Kidney epithelial cell (primary cell): ENCODE measurements at regions not wholly inside any gene's neighbourhood (a gene's known extent, or its start where the extent isn't known, plus 50 kb on each side); places are given as distances from the start of the nearest gene placed in this dataset.

Experiments
- DNase-seq: peaks from one replicate; pipeline ENCODE4 v3.0.0-alpha.2; 2010; ENCODE audit warnings: low read depth
- H3K27me3 ChIP-seq: 2 replicates; pipeline ENCODE4 v1.6.0; 2011; ENCODE audit warnings: low read length; ENCODE audit not compliant: control insufficient read depth, insufficient read depth
- H3K36me3 ChIP-seq: 2 replicates; pipeline ENCODE4 v1.5.1; 2011; ENCODE audit warnings: low read length; ENCODE audit not compliant: control insufficient read depth, insufficient read depth
- H3K4me3 ChIP-seq: 2 replicates; pipeline ENCODE4 v1.5.1; 2011; ENCODE audit warnings: low read depth, mild to moderate bottlenecking, control low read depth, low read length
- CTCF ChIP-seq: IDR thresholded peaks from 2 replicates; pipeline ENCODE4 v1.5.1; 2011; ENCODE audit warnings: mild to moderate bottlenecking, moderate library complexity, low read length, control low read depth, inconsistent platforms; ENCODE audit not compliant: insufficient read depth, poor library complexity, severe bottlenecking

- H3K4me3 ChIP-seq: no peak overlapping the region
- H3K27me3 ChIP-seq: no peaks in the 10 kb centered on the region
- no peak for TF ChIP-seq CTCF
- no peak for DNase-seq
- H3K36me3 ChIP-seq: no peaks in the 10 kb centered on the region
Observed at GRCh38 chr18:56522816-56523215, 115.6 kb downstream of the TXNL1 start.

GRCh38 chr18:56521263-56521662 is 117.1 kb downstream of the TXNL1 start:
- Histone ChIP-seq H3K4me3 (no peak overlapping the region), H3K36me3 (no peaks in the 10 kb centered on the region), H3K27me3 (no peaks in the 10 kb centered on the region)
- DNase-seq: no peak
- TF ChIP-seq CTCF: no peak

- no peaks in the 10 kb centered on the region for H3K36me3 ChIP-seq
- no peak for DNase-seq
- no peaks in the 10 kb centered on the region for H3K27me3 ChIP-seq
- no peak for TF ChIP-seq CTCF
- no peak overlapping the region for H3K4me3 ChIP-seq
Observed at GRCh38 chr18:56517761-56518160, 120.6 kb downstream of the TXNL1 start.

GRCh38 chr18:56517196-56517595 is 121.2 kb downstream of the TXNL1 start:
- no peak for TF ChIP-seq CTCF
- DNase-seq: no peak
- no peaks in the 10 kb centered on the region for H3K36me3 ChIP-seq
- no peaks in the 10 kb centered on the region for H3K27me3 ChIP-seq
- H3K4me3 ChIP-seq: no peak overlapping the region

- H3K36me3 ChIP-seq: no peaks in the 10 kb centered on the region
- no peak for TF ChIP-seq CTCF
- no peaks in the 10 kb centered on the region for H3K27me3 ChIP-seq
- no peak for DNase-seq
- no peak overlapping the region for H3K4me3 ChIP-seq
Observed at GRCh38 chr18:56516789-56517188, 121.6 kb downstream of the TXNL1 start.

- TF ChIP-seq CTCF: no peak
- H3K4me3 ChIP-seq: no peak overlapping the region
- no peak for DNase-seq
- no peaks in the 10 kb centered on the region for H3K27me3 ChIP-seq
- no peaks in the 10 kb centered on the region for H3K36me3 ChIP-seq
Observed at GRCh38 chr18:56515522-56515921, 122.9 kb downstream of the TXNL1 start.
